K562 (cell line): ENCODE measurements at regions not wholly inside any gene's neighbourhood (a gene's known extent, or its start where the extent isn't known, plus 50 kb on each side); places are given as distances from the start of the nearest gene placed in this dataset.

Experiments used
- ATAC-seq: fragments of 200-7000 bp; cut with Tn5 transposase; 3 replicates; pipeline ENCODE4 v1.9.1; 2020; ENCODE audit warnings: moderate library complexity
- BruUV-seq: library from RNA; stranded (reverse); fragments of 400-500 nt; replicated peaks from 2 replicates; lab custom pipeline; 2021; lab: Mats Ljungman, UMichigan
- CTCF ChIA-PET: fragments of 300-600 bp; formaldehyde crosslinking; extraction: SDS; loops from one replicate; lab custom pipeline; 2021; ENCODE audit warnings: low intra/inter-chr PET ratio; lab: Yijun Ruan, JAX
- POLR2A ChIA-PET: fragments of 300-600, 350-650 bp; sonication (Branson Sonifier 250); formaldehyde crosslinking; extraction: SDS; loops from one replicate; lab custom pipeline; 2021; ENCODE audit warnings: antibody characterized with exemption, inconsistent platforms; lab: Yijun Ruan, JAX
- DNase-seq, 4 experiments: peaks; one replicate each; pipeline versions ENCODE4 v3.0.0 to v3.0.0-alpha.2; 2011 to 2018; ENCODE audit warnings: low spot score in 3 of 4, mixed read lengths in 3 of 4; ENCODE audit errors: extremely low read depth in 1 of 4
- FAIRE-seq: peaks from 2 replicates; lab custom pipeline; 2011; peaks lifted over from hg19 to GRCh38; lab: Jason Lieb, UNC
- H2AFZ ChIP-seq: 2 replicates; pipeline ENCODE4 v1.6.0; 2011; ENCODE audit warnings: low read depth, low read length, control low read depth, inconsistent platforms
- H3K27ac ChIP-seq: fragments of 200-600 bp; 3 replicates; pipeline ENCODE4 v1.8.0; 2011; ENCODE audit warnings: low read depth, mild to moderate bottlenecking, control low read depth, inconsistent platforms, low read length, moderate library complexity, mixed read lengths; ENCODE audit errors: extremely low read depth
- H3K27me3 ChIP-seq, 2 experiments: fragments of 300-600 bp in 1 of 2; 2 replicates in 1 of 2; 3 replicates in 1 of 2; pipeline versions ENCODE4 v1.6.0 to v1.8.0; 2011; ENCODE audit warnings: inconsistent platforms in 2 of 2, low read length in 2 of 2, mild to moderate bottlenecking in 1 of 2, mixed read lengths in 1 of 2, moderate library complexity in 1 of 2; ENCODE audit not compliant: control insufficient read depth in 2 of 2, insufficient read depth in 2 of 2
- H3K36me3 ChIP-seq: fragments of 300-600 bp; 3 replicates; pipeline ENCODE4 v1.8.0; 2011; ENCODE audit warnings: mild to moderate bottlenecking, low read length, inconsistent platforms; ENCODE audit not compliant: control insufficient read depth, insufficient read depth
- H3K4me1 ChIP-seq, 2 experiments: fragments of 200-600 bp in 1 of 2; replicated peaks in 1 of 2; 2 replicates in 1 of 2; 3 replicates in 1 of 2; pipeline versions ENCODE4 v1.5.1 to v1.8.0; 2011; ENCODE audit warnings: inconsistent platforms in 2 of 2, low read length in 2 of 2, mild to moderate bottlenecking in 1 of 2, mixed read lengths in 1 of 2, moderate library complexity in 1 of 2; ENCODE audit not compliant: control insufficient read depth in 2 of 2, insufficient read depth in 2 of 2
- H3K4me2 ChIP-seq: 2 replicates; pipeline ENCODE4 v1.6.1; 2011; ENCODE audit warnings: low read length, control low read depth, inconsistent platforms, mixed read lengths; ENCODE audit not compliant: insufficient read depth
- H3K4me3 ChIP-seq: fragments of 200-600 bp; sonication (generic), shearing (Covaris generic); 2 replicates; pipeline ENCODE4 v1.5.1; 2016; ENCODE audit warnings: control low read depth, inconsistent platforms
- H3K79me2 ChIP-seq: fragments of 200-600 bp; 3 replicates; pipeline ENCODE4 v1.8.0; 2011; ENCODE audit warnings: low read length, inconsistent platforms; ENCODE audit not compliant: control insufficient read depth, insufficient read depth
- H3K9ac ChIP-seq, 2 experiments: 2 replicates each; pipeline versions ENCODE4 v1.6.0 to v1.6.1; 2011; ENCODE audit warnings: low read depth in 2 of 2, low read length in 2 of 2, control low read depth in 1 of 2, inconsistent platforms in 1 of 2, mild to moderate bottlenecking in 1 of 2, mixed read lengths in 1 of 2; ENCODE audit not compliant: insufficient read depth in 1 of 2
- H3K9me1 ChIP-seq: one replicate; pipeline ENCODE4 v1.6.0; 2011; ENCODE audit warnings: inconsistent platforms, mild to moderate bottlenecking, low read length, moderate library complexity; ENCODE audit not compliant: control insufficient read depth, insufficient read depth
- H3K9me3 ChIP-seq: replicated peaks from 2 replicates; pipeline ENCODE4 v1.5.1; 2011; ENCODE audit warnings: low read depth, low read length, inconsistent platforms; ENCODE audit not compliant: control insufficient read depth, insufficient read depth
- H4K20me1 ChIP-seq: replicated peaks from 2 replicates; pipeline ENCODE4 v1.6.1; 2011; ENCODE audit warnings: low read length, inconsistent platforms, mixed read lengths; ENCODE audit not compliant: control insufficient read depth, insufficient read depth
- DMBX1 ChIP-seq: fragments of 250-450 bp; sonication (Bioruptor Pico); IDR thresholded peaks from 2 replicates; pipeline ENCODE4 v1.8.0; 2022; ENCODE audit warnings: inconsistent platforms, mild to moderate bottlenecking, moderate library complexity, borderline replicate concordance
- HNRNPK ChIP-seq: fragments of 200-400 bp; formaldehyde crosslinking; IDR thresholded peaks from one replicate; pipeline ENCODE4 v1.6.1; 2018; ENCODE audit warnings: mild to moderate bottlenecking, low read depth, low read length; ENCODE audit not compliant: poor library complexity, severe bottlenecking
- NCOA1 ChIP-seq: fragments of 450-650 bp; IDR thresholded peaks from 2 replicates; pipeline ENCODE4 v1.6.1; 2016; ENCODE audit warnings: low read depth
- TSC22D4 ChIP-seq: fragments of 450-650 bp; IDR thresholded peaks from 2 replicates; pipeline ENCODE4 v1.6.1; 2016; ENCODE audit warnings: missing genetic modification characterization, missing biosample characterization, control low read depth
- ZBED1 ChIP-seq: IDR thresholded peaks from 2 replicates; pipeline ENCODE4 v1.6.1; 2014
- ZNF75A ChIP-seq: fragments of 450-650 bp; formaldehyde crosslinking; IDR thresholded peaks from 2 replicates; pipeline ENCODE4 v1.4.0; 2020; ENCODE audit warnings: mild to moderate bottlenecking
- WGBS: fragments of 100-300 bp; shearing (Covaris generic); methylation state at CpG from one replicate; pipeline ENCODE4 v1.1.6; 2016; ENCODE audit warnings: low coverage, mixed read lengths; ENCODE audit not compliant: insufficient coverage; ENCODE audit errors: missing lambda C conversion rate; 5-methylcytosine and 5-hydroxymethylcytosine counted together
- in situ Hi-C: fragments of 300-500 bp; cut with MboI; formaldehyde crosslinking; loops from 4 replicates; pipeline ENCODE4 v1.15.0; 2018; ENCODE audit warnings: inconsistent platforms, mixed read lengths
- intact Hi-C: fragments of 100-400 bp; cut with micrococcal nuclease; formaldehyde crosslinking; loops from 2 replicates; pipeline ENCODE4 v1.14.2; 2022

- TF ChIP-seq HNRNPK, result no peak
- TF ChIP-seq TSC22D4, result no peak
- TF ChIP-seq ZNF75A, result no peak
- no peak for TF ChIP-seq ZBED1
Observed at GRCh38 chr2:78870343-78870967, 155.0 kb upstream of the REG3G start (continued).

GRCh38 chr2:78873526-78873925 lies 152.0 kb upstream of the REG3G start:
- no TSS peak for BruUV-seq
- H3K79me2 ChIP-seq, result no peaks in the 10 kb centered on the region
- no peak overlapping the region for H3K27ac ChIP-seq
- FAIRE-seq (no peak), ATAC-seq (no peak), DNase-seq (no peak)
- in situ Hi-C loops, result no loop called here
- POLR2A ChIA-PET, result no interaction called here
- H2AFZ ChIP-seq, result no peak overlapping the region
- H3K4me1 ChIP-seq, result no peaks in the 10 kb centered on the region
- no peaks in the 10 kb centered on the region for H4K20me1 ChIP-seq
- H3K4me2 ChIP-seq, result no peak overlapping the region
- intact Hi-C loops, result no loop called here
- H3K4me3 ChIP-seq, result no peak overlapping the region
- no peaks in the 10 kb centered on the region for H3K27me3 ChIP-seq
- CTCF ChIA-PET, result no interaction called here
- no peaks in the 10 kb centered on the region for H3K9me1 ChIP-seq
- H3K9ac ChIP-seq, result no peak overlapping the region
- WGBS, result 0% methylated on average over 1 of the region's 1 CpG
- no peaks in the 10 kb centered on the region for H3K9me3 ChIP-seq
- H3K36me3 ChIP-seq, result no peaks in the 10 kb centered on the region
- TF ChIP-seq DMBX1 (CRISPR knock-in tag) (no peak), NCOA1 (no peak)
